Lung (tissue), 11 donors: ENCODE measurements at regions not wholly inside any gene's neighbourhood (a gene's known extent, or its start where the extent isn't known, plus 50 kb on each side); places are given as distances from the start of the nearest gene placed in this dataset.

Source experiments
- ATAC-seq: fragments of 200-7000 bp; cut with Tn5 transposase; one replicate; pipeline ENCODE4 v1.9.1; 2020; ENCODE audit warnings: moderate number of reproducible peaks; ENCODE audit not compliant: insufficient read depth, low FRiP score
- DNase-seq, 3 donors: peaks; one replicate each; pipeline ENCODE4 v3.0.0-alpha.2; 2013 to 2017
- H3K27ac ChIP-seq, 2 donors: one replicate each; pipeline ENCODE4 v1.5.1; 2013; ENCODE audit warnings: mild to moderate bottlenecking in 2 of 2, moderate library complexity in 2 of 2, control low read depth in 1 of 2, inconsistent platforms in 1 of 2, low read depth in 1 of 2, low read length in 1 of 2
- H3K27me3 ChIP-seq, 3 donors: one replicate each; pipeline ENCODE4 v1.5.1; 2013; ENCODE audit warnings: low read length in 2 of 3; ENCODE audit not compliant: control insufficient read depth in 3 of 3, insufficient read depth in 3 of 3
- H3K36me3 ChIP-seq, 4 donors: one replicate each; pipeline ENCODE4 v1.5.1; 2013; ENCODE audit warnings: low read length in 4 of 4, mild to moderate bottlenecking in 1 of 4, moderate library complexity in 1 of 4; ENCODE audit not compliant: control insufficient read depth in 4 of 4, insufficient read depth in 4 of 4
- H3K4me1 ChIP-seq, 5 donors: one replicate each; pipeline ENCODE4 v1.5.1; 2013; ENCODE audit warnings: low read length in 5 of 5, mild to moderate bottlenecking in 2 of 5, moderate library complexity in 1 of 5; ENCODE audit not compliant: control insufficient read depth in 5 of 5, insufficient read depth in 5 of 5
- H3K4me3 ChIP-seq: one replicate; pipeline ENCODE4 v1.5.1; 2013; ENCODE audit warnings: mild to moderate bottlenecking, control low read depth, moderate library complexity
- H3K9ac ChIP-seq, 2 donors: one replicate each; pipeline ENCODE4 v1.5.1; 2013; ENCODE audit warnings: low read length in 2 of 2, control low read depth in 1 of 2; ENCODE audit not compliant: insufficient read depth in 1 of 2
- H3K9me3 ChIP-seq, 4 donors: one replicate each; pipeline ENCODE4 v1.5.1; 2013; ENCODE audit warnings: low read length in 3 of 4, mild to moderate bottlenecking in 1 of 4, moderate library complexity in 1 of 4; ENCODE audit not compliant: control insufficient read depth in 4 of 4, insufficient read depth in 3 of 4
- CTCF ChIP-seq: IDR thresholded peaks from 2 replicates; pipeline ENCODE4 v1.5.1; 2012; ENCODE audit warnings: mild to moderate bottlenecking; ENCODE audit errors: control extremely low read depth, extremely low read depth
- WGBS, 2 donors: extraction: QIAGEN DNeasy Blood & Tissue Kit; methylation state at CpG; one replicate each; pipeline ENCODE4 v1.1.7; 2013; 5-methylcytosine and 5-hydroxymethylcytosine counted together
- donor health status: control.
- donor health status: control.
- donor health status: Bipolar disorder and iron deficiency.
- donor health status: healthy.
- donor health status: DM: yes; HTN: yes; CAD: no.

- H3K9ac ChIP-seq, result peak overlapping the region in 1 of 2 donors; percentile 17
- peak overlapping the region; percentile 82 to 92 for H3K27ac ChIP-seq
- no peaks in the 10 kb centered on the region for H3K9me3 ChIP-seq
- DNase-seq (no peak), ATAC-seq (no peak)
- peaks cover 29 to 63% (median 48%) of the 10 kb centered on the region in 5 donors for H3K4me1 ChIP-seq
- no peak overlapping the region for H3K4me3 ChIP-seq
- 48 to 55% methylated on average over 4 of the region's 4 CpGs for WGBS, 2 donors
- H3K36me3 ChIP-seq, result no peaks in the 10 kb centered on the region
- TF ChIP-seq CTCF, result no peak
- no peaks in the 10 kb centered on the region for H3K27me3 ChIP-seq
These were observed 69.1 kb downstream of the MCFD2 start for GRCh38 chr2:46846536-46846935.

GRCh38 chr2:46845542-46846486 lies 69.8 kb downstream of the MCFD2 start:
- DNase-seq, result peak in 1 of 3 donors; percentile 25
- H3K4me3 ChIP-seq, result no peak overlapping the region
- peaks cover 29 to 61% (median 48%) of the 10 kb centered on the region in 5 donors for H3K4me1 ChIP-seq
- H3K27me3 ChIP-seq, result no peaks in the 10 kb centered on the region
- ATAC-seq, result no peak
- H3K27ac ChIP-seq, result peak overlapping the region; percentile 82 to 92
- TF ChIP-seq CTCF, result no peak
- 55 to 63% methylated on average over 16 of the region's 16 CpGs for WGBS, 2 donors
- no peak overlapping the region for H3K9ac ChIP-seq
- no peaks in the 10 kb centered on the region for H3K36me3 ChIP-seq
- no peaks in the 10 kb centered on the region for H3K9me3 ChIP-seq

GRCh38 chr2:46844443-46844842 lies 71.2 kb downstream of the MCFD2 start:
- H3K4me3 ChIP-seq, result no peak overlapping the region
- ATAC-seq (no peak), DNase-seq (no peak)
- no peak overlapping the region for H3K27ac ChIP-seq
- H3K9ac ChIP-seq, result no peak overlapping the region
- H3K9me3 ChIP-seq, result no peaks in the 10 kb centered on the region
- no peaks in the 10 kb centered on the region for H3K36me3 ChIP-seq
- no peaks in the 10 kb centered on the region for H3K27me3 ChIP-seq
- WGBS, 2 donors, result 100% methylated on average over 1 of the region's 1 CpG
- no peak for TF ChIP-seq CTCF
- H3K4me1 ChIP-seq, result peaks cover 24 to 48% (median 40%) of the 10 kb centered on the region in 5 donors
